ENCODE measurements at regions not wholly inside any gene's neighbourhood (a gene's known extent, or its start where the extent isn't known, plus 50 kb on each side); places are given as distances from the start of the nearest gene placed in this dataset.

- TF ChIP-seq CTCF (conservative IDR thresholded peaks at IDR 0.05; ENCODE audit: low read depth in 2 of 2): no peak
- no peak for TF ChIP-seq EZH2phosphoT487 (IDR thresholded peaks at IDR 0.05; ENCODE audit: unreplicated experiment)
- TF ChIP-seq EZH2 (IDR thresholded peaks at IDR 0.05; ENCODE audit: low read depth, unreplicated experiment): no peak
These were observed 459.9 kb upstream of the CELF4 start for GRCh38 chr18:38025433-38026038.

Data from GM23338 (cell line).